HG02973 (cell line): ENCODE measurements at regions not wholly inside any gene's neighbourhood (a gene's known extent, or its start where the extent isn't known, plus 50 kb on each side); places are given as distances from the start of the nearest gene placed in this dataset.

Source experiments
- ATAC-seq: cut with Tn5 transposase; IDR thresholded peaks from one replicate; pipeline ENCODE4 v1.9.1; 2021; ENCODE audit warnings: moderate library complexity; ENCODE audit not compliant: unreplicated experiment

GRCh38 chr2:238963161-238963970 lies 115.5 kb downstream of the TWIST2 start:
- no peak for ATAC-seq

- ATAC-seq: no peak
Observed at GRCh38 chr2:238963971-238964328, 116.1 kb downstream of the TWIST2 start.

GRCh38 chr2:238964544-238965067 lies 116.7 kb downstream of the TWIST2 start:
- no peak for ATAC-seq

GRCh38 chr2:238965371-238966071 lies 117.6 kb downstream of the TWIST2 start:
- no peak for ATAC-seq

- ATAC-seq: no peak
Observed at GRCh38 chr2:238966072-238966937, 118.4 kb downstream of the TWIST2 start.

GRCh38 chr2:238967031-238967977 lies 119.4 kb downstream of the TWIST2 start:
- no peak for ATAC-seq

GRCh38 chr2:238967978-238968360 lies 120.1 kb downstream of the TWIST2 start:
- no peak for ATAC-seq

- no peak for ATAC-seq
Observed at GRCh38 chr2:238968616-238969384, 120.9 kb downstream of the TWIST2 start.

- ATAC-seq: no peak
Observed at GRCh38 chr2:238969857-238970256, 122.0 kb downstream of the TWIST2 start.

GRCh38 chr2:238970553-238971081 lies 122.7 kb downstream of the TWIST2 start:
- peak; percentile 62 for ATAC-seq

GRCh38 chr2:238971318-238972145 lies 123.6 kb downstream of the TWIST2 start:
- no peak for ATAC-seq

GRCh38 chr2:238972146-238972445 lies 124.2 kb downstream of the TWIST2 start:
- ATAC-seq: no peak

- no peak for ATAC-seq
Observed at GRCh38 chr2:238973038-238973739, 125.3 kb downstream of the TWIST2 start.

GRCh38 chr2:238974081-238974480 lies 126.2 kb downstream of the TWIST2 start:
- ATAC-seq: no peak

GRCh38 chr2:238974501-238975166 lies 126.7 kb downstream of the TWIST2 start:
- ATAC-seq: no peak

GRCh38 chr2:238975408-238975807 lies 127.5 kb downstream of the TWIST2 start:
- ATAC-seq: no peak

GRCh38 chr2:238978497-238978896 lies 130.6 kb downstream of the TWIST2 start:
- ATAC-seq: no peak
